GM10266 (cell line): ENCODE measurements at regions not wholly inside any gene's neighbourhood (a gene's known extent, or its start where the extent isn't known, plus 50 kb on each side); places are given as distances from the start of the nearest gene placed in this dataset.

Source experiments
- DNase-seq: peaks from one replicate; pipeline ENCODE4 v3.0.0; 2012; ENCODE audit errors: extremely low spot score
- TF ChIP-seq, protein P1 (sequence below): IDR thresholded peaks from 2 replicates; pipeline ENCODE4 v1.5.1; 2012; ENCODE audit warnings: mild to moderate bottlenecking, low read depth; ENCODE audit not compliant: control insufficient read depth, insufficient read depth; ENCODE audit errors: missing control alignments

DNA sequence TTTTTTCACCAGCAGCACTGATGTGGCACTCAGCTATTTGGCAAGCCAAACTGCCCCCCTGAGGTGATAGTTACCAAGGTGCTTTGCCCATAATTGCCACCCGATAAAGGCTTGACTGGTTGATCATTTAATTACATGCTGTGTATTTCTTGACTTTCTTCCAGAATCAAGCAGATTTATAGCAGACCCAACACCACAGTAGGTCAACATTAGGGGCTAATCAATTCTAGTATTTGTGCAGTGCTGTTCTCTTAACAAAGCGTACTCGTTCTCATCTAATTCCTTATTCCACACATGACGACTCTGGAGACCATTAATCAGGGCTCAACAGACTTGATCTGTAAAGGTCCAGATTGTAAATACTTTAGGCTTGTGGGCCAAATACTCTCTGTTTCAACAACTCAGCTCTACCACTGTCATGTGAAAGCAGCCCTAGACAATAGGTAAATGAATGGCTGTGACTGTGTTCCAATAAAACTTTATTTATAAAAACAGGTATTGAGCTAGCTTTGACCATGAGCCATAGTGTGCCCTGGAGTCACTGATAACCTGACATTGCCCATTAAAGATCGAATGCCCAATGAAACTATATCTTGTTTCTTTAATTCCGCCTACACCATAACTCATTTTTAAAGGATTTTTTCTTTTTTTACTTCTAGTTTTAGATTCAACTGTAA, 119.1 kb upstream of the TMC3 start:
- TF ChIP-seq, protein P1, sequence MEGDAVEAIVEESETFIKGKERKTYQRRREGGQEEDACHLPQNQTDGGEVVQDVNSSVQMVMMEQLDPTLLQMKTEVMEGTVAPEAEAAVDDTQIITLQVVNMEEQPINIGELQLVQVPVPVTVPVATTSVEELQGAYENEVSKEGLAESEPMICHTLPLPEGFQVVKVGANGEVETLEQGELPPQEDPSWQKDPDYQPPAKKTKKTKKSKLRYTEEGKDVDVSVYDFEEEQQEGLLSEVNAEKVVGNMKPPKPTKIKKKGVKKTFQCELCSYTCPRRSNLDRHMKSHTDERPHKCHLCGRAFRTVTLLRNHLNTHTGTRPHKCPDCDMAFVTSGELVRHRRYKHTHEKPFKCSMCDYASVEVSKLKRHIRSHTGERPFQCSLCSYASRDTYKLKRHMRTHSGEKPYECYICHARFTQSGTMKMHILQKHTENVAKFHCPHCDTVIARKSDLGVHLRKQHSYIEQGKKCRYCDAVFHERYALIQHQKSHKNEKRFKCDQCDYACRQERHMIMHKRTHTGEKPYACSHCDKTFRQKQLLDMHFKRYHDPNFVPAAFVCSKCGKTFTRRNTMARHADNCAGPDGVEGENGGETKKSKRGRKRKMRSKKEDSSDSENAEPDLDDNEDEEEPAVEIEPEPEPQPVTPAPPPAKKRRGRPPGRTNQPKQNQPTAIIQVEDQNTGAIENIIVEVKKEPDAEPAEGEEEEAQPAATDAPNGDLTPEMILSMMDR: no peak
- no peak for DNase-seq

DNA sequence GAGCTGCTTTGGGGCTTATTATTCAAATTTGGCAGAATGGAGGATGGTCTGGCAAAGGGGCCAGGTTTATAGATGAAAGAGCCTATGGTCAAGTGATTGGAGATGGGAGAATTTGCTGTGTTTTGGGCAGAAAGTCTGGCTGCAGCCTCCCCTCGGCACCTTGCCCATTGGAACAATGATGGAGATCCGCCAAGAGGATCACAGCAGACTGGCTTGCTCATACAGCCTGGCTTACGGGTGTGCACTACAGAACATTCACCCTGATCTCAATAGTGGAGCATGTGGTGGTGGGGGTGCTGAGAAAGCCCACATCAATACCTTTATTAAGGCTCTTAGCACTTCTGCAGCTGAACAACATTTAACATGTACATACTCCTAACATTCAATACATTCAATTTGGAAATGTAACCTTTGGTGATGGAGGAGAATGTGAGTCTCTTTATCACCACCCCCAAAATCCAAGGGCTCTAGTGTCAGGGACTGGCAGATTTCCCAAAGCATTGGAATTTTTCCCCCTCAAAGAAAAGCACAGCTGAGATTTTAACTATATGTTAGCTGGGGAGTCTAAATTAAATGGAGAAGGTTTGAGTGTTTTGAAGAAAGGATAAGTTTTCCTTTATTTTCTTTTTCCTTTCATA, 118.4 kb upstream of the TMC3 start:
- TF ChIP-seq, protein P1: no peak
- DNase-seq: no peak

DNA sequence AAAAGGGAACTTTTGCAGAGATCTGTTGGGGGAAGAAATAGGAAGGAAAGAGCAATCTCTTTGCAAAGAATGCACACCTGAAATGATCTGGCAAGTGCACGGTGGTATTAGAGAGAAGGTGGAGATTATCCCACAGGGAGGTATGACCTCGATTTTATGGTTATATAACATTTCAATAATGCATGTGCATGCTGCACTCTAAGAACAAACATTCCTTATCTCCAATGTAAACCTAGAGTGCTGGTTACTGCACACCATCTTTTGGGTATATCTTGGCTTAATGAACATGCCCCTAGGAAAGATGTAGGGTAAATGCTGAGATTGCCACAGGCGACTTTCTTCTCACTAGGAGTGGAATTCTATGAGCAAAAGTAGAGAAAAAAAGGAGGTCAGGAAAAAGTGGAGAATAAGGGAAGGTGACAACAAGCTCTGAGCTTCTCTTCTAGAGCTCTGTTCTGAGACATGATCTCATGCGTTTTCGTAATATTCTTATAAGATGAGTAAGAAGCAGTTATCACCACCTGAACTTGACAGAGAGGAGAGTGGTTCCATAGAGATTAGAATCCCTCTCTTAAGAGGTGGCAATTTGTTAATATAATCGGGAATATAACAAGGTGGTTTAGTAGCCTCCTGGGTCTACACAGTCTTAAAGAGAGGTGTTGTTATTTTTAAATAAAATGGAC, 117.5 kb upstream of the TMC3 start:
- TF ChIP-seq, protein P1: no peak
- no peak for DNase-seq

DNA sequence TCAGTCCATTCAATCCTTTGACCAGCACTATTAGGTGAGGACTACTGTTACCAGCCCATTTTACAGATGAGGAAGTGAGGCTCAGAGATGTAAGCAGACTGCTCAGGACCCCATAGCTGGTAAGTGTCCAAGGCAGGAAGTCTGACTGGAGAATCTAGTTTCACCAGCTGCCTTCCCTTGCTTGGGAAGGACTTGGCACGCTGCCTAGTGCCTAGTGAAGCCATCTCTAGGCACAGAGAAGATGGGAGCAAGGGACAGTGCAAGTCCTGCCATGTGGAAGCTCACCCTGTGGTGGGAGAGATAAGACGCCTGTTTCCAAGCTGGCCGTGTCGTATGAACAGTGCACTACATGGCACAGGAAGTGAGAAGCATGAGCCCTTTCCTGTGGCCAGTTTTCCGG, 111.8 kb upstream of the TMC3 start:
- TF ChIP-seq, protein P1: no peak
- no peak for DNase-seq

DNA sequence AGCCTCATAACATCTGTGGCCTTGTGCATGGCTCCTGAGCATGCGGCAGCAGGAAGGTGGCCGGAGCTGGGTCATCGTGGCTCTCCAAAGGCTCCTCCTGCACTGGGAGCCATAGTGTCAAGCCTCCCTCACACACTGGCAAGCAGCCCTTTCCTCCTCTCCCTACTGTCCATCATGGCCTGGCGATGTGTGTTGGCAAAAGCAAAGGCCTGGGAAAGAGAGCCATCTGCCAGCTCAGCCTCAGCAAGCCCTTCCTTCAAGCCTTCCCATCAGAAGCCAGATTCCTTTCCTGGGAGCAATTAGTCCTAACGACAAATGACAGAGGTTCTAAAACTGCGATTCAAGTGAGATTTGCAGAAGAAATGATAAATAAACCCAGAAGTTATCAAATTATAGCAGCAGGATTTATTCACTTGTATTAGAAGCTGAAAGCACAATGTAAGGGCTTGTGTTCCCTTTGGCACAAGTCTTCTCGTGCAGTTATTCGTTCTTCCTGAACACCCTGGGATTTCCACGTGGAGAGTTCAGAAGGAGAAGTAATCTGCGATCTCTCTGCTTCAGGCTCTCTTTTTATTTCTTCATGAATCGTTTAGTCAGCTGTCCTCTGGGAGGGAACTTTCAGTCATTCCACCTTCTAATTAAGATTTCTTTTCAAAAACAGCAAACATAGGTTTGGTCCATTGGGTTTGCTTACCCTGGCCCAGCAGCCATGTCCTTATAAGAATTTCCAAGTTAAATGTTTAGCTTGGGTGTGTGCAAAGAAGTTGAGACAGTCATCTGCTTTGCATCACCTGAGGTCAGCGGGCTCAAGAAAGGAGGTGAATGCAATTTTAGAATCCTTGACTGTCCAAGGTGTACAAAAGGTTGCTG, 110.3 kb upstream of the TMC3 start:
- DNase-seq: no peak
- TF ChIP-seq, protein P1: no peak

DNA sequence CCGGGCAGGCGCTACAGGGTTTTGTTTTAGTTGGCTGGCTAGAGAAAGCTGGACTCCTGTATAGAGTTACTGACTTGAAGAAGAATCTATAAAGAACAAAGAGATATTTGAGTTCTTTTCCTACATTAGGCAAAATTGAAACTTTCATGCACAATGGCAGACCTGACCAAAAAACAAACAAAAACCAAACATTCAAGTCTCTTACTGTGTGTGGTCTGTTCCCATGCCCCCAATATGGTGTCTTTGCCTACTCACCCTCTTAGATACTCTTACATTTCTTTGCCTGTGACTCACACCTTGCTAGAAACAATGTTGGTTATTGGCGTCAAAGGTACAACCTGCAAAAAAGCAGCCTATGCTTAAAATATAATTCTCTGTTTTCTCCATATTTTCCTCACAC, 109.5 kb upstream of the TMC3 start:
- TF ChIP-seq, protein P1: no peak
- DNase-seq: no peak
